ENCODE measurements at regions not wholly inside any gene's neighbourhood (a gene's known extent, or its start where the extent isn't known, plus 50 kb on each side); places are given as distances from the start of the nearest gene placed in this dataset.
A peak's percentile ranks its signal among the peaks of the same experiment; 100 is the strongest.

DNA sequence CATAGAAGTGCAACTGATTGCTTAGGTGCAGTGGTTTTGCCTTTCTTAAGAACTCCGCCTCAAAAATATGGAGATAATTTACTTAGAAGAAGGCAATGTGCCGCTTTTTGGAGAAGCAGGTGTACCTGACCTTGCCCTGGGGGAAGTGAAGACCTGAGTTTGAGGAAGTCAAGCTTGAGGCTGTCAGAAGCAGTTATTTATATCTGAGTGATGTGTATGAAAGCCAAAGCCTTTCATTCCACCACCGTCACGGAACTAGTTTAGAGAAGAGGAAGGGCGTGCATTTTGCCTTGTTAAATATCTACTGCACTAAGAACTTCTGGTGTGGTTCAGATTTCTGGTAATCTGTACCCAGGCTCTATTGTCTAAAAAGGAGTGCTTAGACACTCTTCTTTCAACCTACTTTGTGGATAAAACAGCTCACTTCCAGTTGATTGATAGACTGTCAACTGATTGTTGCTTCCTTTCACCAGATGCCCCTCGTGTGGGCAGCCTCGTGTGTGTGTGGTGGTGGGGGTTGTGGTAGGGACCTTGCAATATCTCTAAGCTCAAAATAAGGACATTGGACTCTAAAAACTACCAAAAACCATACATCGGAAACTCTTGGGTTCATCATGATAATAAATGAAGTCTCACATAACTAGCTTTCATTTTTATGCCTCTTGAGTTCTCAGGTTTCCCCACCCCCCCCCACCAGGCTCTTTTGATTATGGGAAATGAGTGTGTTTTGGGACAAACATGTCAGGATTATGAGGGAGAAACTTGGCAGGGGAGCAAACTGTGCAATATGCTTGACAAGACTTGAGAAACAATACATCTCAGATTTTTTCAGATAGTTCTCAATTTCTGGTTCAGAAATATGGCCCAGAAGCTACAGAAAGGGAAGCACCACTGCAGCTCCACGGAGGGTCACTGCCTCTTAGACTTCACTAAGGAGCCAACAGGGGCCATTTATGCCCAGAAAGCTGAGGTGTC, 78.6 kb downstream of the ARF6 start:
- no peak for DNase-seq (ENCODE audit: low read depth)

GRCh38 chr14:49972131-49972671, 79.3 kb downstream of the ARF6 start:
- peak; percentile 62 for DNase-seq (ENCODE audit: low read depth)

DNA sequence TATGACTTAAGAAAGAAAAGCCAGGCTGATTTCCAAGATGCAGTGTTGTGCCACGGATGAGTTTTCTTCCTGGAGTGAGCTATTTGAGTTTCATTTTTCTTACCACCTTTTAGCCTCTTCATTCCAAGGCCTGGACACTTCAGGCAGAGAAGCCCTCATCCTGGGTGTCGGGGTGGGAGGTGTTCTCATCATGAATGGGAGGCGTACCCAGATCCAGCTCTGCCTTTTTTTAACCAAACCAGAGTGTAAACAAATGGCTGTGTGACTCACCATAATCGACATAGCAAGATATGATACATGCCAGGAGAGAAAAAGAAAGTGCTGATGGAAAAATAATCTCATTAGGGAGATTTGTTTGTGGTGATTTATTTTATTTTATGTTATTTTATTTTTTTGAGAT, 79.9 kb downstream of the ARF6 start:
- DNase-seq (ENCODE audit: low read depth), result peak; percentile 60

DNA sequence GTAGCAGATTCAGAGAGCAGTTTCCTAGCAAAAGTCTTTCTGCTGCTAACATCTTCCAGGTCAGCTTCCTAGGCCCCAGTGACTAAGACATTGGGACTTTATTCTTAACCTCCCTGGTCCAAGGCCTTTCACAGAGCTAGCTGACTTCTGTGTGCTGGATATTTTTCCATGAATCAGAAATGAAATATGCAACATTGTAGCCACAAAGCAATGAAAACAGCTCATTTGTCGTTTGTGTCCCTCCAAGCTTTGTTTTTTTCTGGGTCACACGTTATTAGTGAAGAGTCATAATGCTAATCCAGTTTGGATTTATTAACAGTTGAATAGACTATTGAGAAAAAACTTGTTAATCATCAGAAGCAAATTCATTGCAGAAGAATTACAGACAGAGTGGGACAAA, 82.4 kb downstream of the ARF6 start:
- peak; percentile 79 for DNase-seq (ENCODE audit: low read depth)

GRCh38 chr14:49975799-49976198, 82.9 kb downstream of the ARF6 start:
- no peak for DNase-seq (ENCODE audit: low read depth)

GRCh38 chr14:49977126-49977841, 84.4 kb downstream of the ARF6 start:
- no peak for DNase-seq (ENCODE audit: low read depth)

GRCh38 chr14:49980027-49980426, 87.1 kb downstream of the ARF6 start:
- no peak for DNase-seq (ENCODE audit: low read depth)

DNA sequence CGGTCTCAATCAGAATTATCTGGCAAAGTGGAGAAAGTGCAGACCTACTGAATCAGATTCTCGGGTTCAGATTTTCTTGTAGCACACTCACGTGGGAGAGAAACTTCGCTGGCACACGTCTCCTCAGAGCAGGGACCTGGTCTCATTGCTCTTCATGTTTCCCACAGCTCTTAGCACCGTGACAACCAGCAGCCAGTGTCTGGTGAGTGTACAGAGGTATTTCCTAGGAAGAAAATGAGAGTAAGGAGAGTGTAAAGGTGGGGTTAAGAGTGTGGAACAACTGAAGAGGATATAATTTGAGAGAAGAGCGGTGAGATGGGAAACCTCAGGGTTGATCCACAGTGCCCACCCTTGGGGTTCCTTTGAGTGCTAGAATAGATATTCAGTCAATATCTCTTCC, 89.2 kb downstream of the ARF6 start:
- DNase-seq (ENCODE audit: low read depth), result no peak

DNA sequence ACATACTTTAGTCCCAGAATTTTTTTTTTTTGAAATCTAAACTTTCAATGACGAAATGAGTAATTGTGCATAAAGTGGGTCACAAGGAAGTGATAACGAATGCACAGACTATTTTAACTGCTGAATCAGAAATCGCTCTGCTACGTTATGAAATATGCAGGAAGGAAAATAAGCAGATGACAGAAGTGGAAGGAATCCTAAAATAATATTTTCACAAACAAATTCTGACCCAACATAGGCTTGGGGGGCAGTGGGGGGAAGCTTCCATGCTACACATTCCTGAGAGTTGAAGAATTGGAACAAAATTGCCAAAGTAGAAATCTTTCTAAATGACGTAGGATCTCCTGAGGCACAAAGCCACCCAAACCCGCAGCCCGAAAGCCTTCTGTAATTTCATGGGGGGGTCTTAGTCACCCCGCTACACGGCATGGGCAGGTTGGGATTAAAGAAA, 89.6 kb downstream of the ARF6 start:
- peak; percentile 74 for DNase-seq (ENCODE audit: low read depth)

DNA sequence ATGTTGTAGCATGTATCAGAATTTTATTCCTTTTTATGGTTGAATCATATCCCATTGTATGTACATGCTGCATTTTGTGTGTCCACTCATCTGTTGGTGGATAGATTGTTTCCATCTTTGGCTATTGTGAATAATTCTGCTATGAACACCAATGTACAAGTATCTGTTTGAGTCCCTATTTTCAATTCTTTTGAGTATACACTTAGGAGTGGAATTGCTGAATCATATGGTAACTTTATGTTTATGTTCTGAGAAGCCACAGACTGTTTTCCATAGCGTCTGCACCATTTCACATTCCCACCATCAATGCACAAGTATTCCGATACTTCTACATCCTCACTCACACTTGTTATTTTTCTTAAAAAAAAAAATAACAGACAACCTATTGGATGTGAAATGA, 91.5 kb downstream of the ARF6 start:
- no peak for DNase-seq (ENCODE audit: low read depth)

GRCh38 chr14:49986343-49987014, 93.6 kb downstream of the ARF6 start:
- DNase-seq (ENCODE audit: low read depth), result no peak

- no peak for DNase-seq (ENCODE audit: low read depth)
Measured at GRCh38 chr14:49988080-49988990, 95.5 kb downstream of the ARF6 start.

GRCh38 chr14:49989966-49990365, 97.1 kb downstream of the ARF6 start:
- no peak for DNase-seq (ENCODE audit: low read depth)

DNA sequence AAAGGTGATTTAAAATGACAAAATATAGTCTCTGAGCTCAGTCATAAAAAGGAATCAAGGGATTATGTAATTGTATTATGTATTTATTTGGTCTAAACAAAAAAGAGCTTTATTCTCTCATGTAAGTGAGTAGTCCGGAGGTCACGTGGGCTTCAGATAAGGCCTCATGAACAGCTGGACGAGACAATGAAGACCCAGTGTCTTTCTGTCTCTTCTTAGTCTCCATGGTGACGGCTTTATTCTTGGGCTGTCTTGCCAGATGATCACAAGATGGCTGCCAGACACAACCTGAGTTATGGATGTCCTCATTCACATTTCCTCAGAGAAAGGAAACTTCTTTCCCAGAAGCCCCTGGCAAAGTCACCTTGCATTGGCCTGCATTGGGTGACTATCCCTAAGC, 98.6 kb downstream of the ARF6 start:
- no peak for DNase-seq (ENCODE audit: low read depth)

GRCh38 chr14:49992036-49992435, 99.2 kb downstream of the ARF6 start:
- no peak for DNase-seq (ENCODE audit: low read depth)

DNA sequence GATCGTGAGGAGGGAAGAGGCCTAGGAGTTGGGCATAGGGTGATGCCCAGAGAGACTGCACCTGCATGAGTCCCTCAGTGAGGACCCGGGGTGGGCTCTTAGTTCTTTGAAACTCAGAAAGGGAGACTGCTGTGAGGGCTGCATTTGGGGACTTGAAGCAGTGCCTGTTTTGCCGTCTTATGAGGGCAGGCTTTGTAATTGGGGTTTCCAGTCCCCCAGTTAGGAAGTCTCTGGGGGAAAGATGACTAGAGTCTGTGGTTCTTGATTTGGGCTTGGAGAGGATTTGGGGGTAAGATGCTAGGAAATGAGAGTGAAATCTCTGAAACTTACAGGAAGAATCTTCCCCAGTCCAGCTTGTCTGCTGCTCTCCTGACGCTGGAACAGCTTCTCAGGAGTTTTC, 99.6 kb downstream of the ARF6 start:
- no peak for DNase-seq (ENCODE audit: low read depth)

GRCh38 chr14:49992901-49993339, 100.0 kb downstream of the ARF6 start:
- DNase-seq (ENCODE audit: low read depth), result no peak

DNA sequence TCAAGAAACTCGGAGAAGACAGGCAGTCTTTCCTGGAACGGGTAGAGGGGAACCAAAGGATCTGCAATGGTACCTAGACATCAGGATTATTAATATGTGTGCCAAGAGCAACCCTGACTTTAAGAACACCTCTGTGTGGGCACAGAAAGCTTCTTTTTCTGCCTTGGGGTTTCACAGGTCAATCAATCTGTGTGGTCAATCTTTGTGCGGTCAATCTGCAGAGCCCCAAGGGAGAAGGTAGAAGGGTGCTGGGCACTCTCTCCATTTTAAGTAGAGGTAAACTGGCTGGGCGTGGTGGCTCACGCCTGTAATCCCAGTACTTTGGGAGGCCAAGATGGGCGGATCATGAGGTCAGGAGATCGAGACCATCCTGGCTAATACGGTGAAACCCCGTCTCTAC, 100.7 kb downstream of the ARF6 start:
- no peak for DNase-seq (ENCODE audit: low read depth)

DNA sequence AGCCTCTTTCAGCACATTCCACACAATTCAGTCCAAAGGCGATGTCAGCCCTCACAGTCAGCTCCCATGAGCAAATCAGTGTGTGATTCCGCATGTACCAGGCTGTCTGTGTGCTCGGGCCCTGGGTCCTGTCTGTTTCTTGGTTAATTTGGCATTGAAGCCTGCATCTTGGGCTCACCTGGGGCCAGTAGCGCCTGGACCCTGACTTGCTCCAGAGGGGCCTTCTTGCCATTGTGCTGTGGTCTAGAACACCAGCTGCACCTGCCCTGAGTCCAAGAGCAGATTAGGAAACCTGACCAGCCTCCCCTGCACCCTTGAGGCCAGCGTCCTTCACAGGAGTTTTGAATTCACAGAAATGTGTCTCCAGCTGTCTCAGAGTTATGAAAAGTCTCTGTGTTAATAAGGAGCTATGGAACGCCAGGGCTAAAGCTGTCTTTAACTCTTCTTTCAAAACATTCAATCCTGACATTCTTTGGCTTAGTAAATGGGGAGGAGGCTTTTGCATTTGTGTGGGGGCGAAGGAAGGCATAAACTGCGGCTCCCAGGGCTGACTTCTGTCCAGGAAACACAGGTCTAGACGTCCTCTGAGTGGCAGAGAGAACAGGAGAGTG, 102.2 kb downstream of the ARF6 start:
- DNase-seq (ENCODE audit: low read depth), result no peak

DNA sequence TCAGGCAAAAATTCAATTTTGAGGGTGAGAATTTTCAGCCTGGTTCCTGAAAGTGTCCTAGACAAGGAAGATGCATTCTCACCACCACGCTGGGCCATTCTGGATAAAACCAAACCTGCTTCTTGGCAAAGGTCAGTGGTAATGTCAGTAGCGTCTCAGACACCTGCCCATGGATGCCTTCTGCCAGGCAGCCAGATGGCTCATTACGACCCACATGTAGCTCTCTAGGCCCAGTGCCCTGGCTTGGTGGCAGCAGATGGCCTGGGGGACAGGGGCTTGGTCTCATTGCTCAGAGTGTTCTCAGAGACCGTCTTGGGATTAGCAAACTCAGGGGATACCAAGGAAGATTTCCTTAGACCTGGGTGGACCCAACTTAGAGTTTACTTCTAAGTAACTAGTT, 105.1 kb downstream of the ARF6 start:
- no peak for DNase-seq (ENCODE audit: low read depth)
